HL-60 (cell line): ENCODE measurements at regions not wholly inside any gene's neighbourhood (a gene's known extent, or its start where the extent isn't known, plus 50 kb on each side); places are given as distances from the start of the nearest gene placed in this dataset.
"Not testable (repeated sequence)": the region's sequence is repeated elsewhere in the genome, so short reads cannot be mapped to it uniquely, and the experiment has no call there.

Source experiments
- POLR2AphosphoS5 ChIP-seq: IDR thresholded peaks from 2 replicates; pipeline ENCODE4 v1.6.1; 2012; ENCODE audit warnings: low read depth
- SPI1 ChIP-seq: IDR thresholded peaks from 2 replicates; pipeline ENCODE4 v1.6.1; 2012; ENCODE audit warnings: low read depth, mild to moderate bottlenecking, borderline replicate concordance
- TF ChIP-seq, protein P1 (sequence below): IDR thresholded peaks from one replicate; pipeline ENCODE4 v1.5.1; 2011; ENCODE audit warnings: low read length, control low read depth, inconsistent platforms; ENCODE audit not compliant: insufficient read depth

GRCh38 chr13:73160371-73161031 lies 101.7 kb downstream of the KLF5 start:
- TF ChIP-seq, protein P1, sequence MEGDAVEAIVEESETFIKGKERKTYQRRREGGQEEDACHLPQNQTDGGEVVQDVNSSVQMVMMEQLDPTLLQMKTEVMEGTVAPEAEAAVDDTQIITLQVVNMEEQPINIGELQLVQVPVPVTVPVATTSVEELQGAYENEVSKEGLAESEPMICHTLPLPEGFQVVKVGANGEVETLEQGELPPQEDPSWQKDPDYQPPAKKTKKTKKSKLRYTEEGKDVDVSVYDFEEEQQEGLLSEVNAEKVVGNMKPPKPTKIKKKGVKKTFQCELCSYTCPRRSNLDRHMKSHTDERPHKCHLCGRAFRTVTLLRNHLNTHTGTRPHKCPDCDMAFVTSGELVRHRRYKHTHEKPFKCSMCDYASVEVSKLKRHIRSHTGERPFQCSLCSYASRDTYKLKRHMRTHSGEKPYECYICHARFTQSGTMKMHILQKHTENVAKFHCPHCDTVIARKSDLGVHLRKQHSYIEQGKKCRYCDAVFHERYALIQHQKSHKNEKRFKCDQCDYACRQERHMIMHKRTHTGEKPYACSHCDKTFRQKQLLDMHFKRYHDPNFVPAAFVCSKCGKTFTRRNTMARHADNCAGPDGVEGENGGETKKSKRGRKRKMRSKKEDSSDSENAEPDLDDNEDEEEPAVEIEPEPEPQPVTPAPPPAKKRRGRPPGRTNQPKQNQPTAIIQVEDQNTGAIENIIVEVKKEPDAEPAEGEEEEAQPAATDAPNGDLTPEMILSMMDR: not testable (repeated sequence)
- not testable (repeated sequence) for TF ChIP-seq POLR2AphosphoS5, SPI1
